PC-9 (cell line): ENCODE measurements at regions not wholly inside any gene's neighbourhood (a gene's known extent, or its start where the extent isn't known, plus 50 kb on each side); places are given as distances from the start of the nearest gene placed in this dataset.

Experiments used
- BruUV-seq: library from RNA; stranded (reverse); fragments of 400-500 nt; replicated peaks from 2 replicates; lab custom pipeline; 2021; lab: Mats Ljungman, UMichigan
- CTCF ChIA-PET: fragments of 300-600 bp; sonication (Branson Sonifier 250); formaldehyde crosslinking; loops from one replicate; lab custom pipeline; 2022; ENCODE audit warnings: antibody characterized with exemption; lab: Charles Lee
- POLR2A ChIA-PET: fragments of 300-600 bp; sonication (Branson Sonifier 250); formaldehyde crosslinking; loops from one replicate; lab custom pipeline; 2022; ENCODE audit warnings: antibody characterized with exemption; ENCODE audit not compliant: unreplicated experiment; lab: Charles Lee
- DNase-seq, 2 experiments: peaks; one replicate each; pipeline versions ENCODE4 v3.0.0 to v3.0.0-alpha.2; 2015 to 2022; ENCODE audit warnings: mixed read lengths in 1 of 2
- H2AFZ ChIP-seq: fragments of 200-600 bp; sonication (generic); 2 replicates; pipeline ENCODE4 v1.8.1; 2017; ENCODE audit warnings: antibody characterized with exemption
- H3F3A ChIP-seq: fragments of 200-600 bp; sonication (generic); 2 replicates; pipeline ENCODE4 v1.8.1; 2017; ENCODE audit warnings: antibody characterized with exemption, mild to moderate bottlenecking, low read depth; ENCODE audit not compliant: insufficient read depth
- H3K27ac ChIP-seq: fragments of 200-600 bp; sonication (generic); 2 replicates; pipeline ENCODE4 v1.6.1; 2016; ENCODE audit warnings: mixed run types
- H3K27me3 ChIP-seq: fragments of 200-600 bp; sonication (generic); 2 replicates; pipeline ENCODE4 v1.6.1; 2016; ENCODE audit warnings: low read depth, mixed run types; ENCODE audit not compliant: insufficient read depth
- H3K36me3 ChIP-seq: fragments of 200-600 bp; sonication (generic); 2 replicates; pipeline ENCODE4 v1.6.1; 2016; ENCODE audit warnings: low read depth, mixed run types
- H3K4me1 ChIP-seq: fragments of 200-600 bp; sonication (generic); replicated peaks from 2 replicates; pipeline ENCODE4 v1.6.1; 2016; ENCODE audit warnings: mixed run types; ENCODE audit not compliant: insufficient read depth
- H3K4me2 ChIP-seq: fragments of 200-600 bp; sonication (generic); 2 replicates; pipeline ENCODE4 v1.6.1; 2017; ENCODE audit warnings: mixed run types
- H3K4me3 ChIP-seq: fragments of 200-600 bp; sonication (generic); 2 replicates; pipeline ENCODE4 v1.6.1; 2016; ENCODE audit warnings: mixed run types
- H3K79me2 ChIP-seq: fragments of 200-600 bp; sonication (generic); 2 replicates; pipeline ENCODE4 v1.6.1; 2017; ENCODE audit warnings: low read depth, mixed run types
- H3K9me2 ChIP-seq: fragments of 200-600 bp; sonication (generic); 2 replicates; pipeline ENCODE4 v1.8.1; 2017; ENCODE audit warnings: mild to moderate bottlenecking; ENCODE audit not compliant: insufficient read depth
- H3K9me3 ChIP-seq: fragments of 200-600 bp; sonication (generic); 2 replicates; pipeline ENCODE4 v1.8.1; 2016; ENCODE audit warnings: low read depth; ENCODE audit not compliant: insufficient read depth
- H4K20me1 ChIP-seq: fragments of 200-600 bp; sonication (generic); 2 replicates; pipeline ENCODE4 v1.8.1; 2017; ENCODE audit not compliant: insufficient read depth
- EZH2 ChIP-seq: fragments of 200-600 bp; sonication (generic); IDR thresholded peaks from 2 replicates; pipeline ENCODE4 v1.8.0; 2017; ENCODE audit warnings: antibody characterized with exemption, low read depth
- intact Hi-C: fragments of 100-400 bp; cut with micrococcal nuclease; formaldehyde crosslinking; loops from one replicate; pipeline ENCODE4 v1.10.0; 2022; ENCODE audit not compliant: unreplicated experiment
- TF ChIP-seq, protein P1 (sequence below): fragments of 200-600 bp; sonication (generic); conservative IDR thresholded peaks from 2 replicates; pipeline ENCODE4 v1.6.1; 2017; ENCODE audit warnings: mixed run types, antibody characterized with exemption, mild to moderate bottlenecking, moderate library complexity

- no peak overlapping the region for H3K27ac ChIP-seq
- H4K20me1 ChIP-seq: no peaks in the 10 kb centered on the region
- no peaks in the 10 kb centered on the region for H3K36me3 ChIP-seq
- CTCF ChIA-PET: no interaction called here
- no peaks in the 10 kb centered on the region for H3K4me1 ChIP-seq
- no peaks in the 10 kb centered on the region for H3K9me3 ChIP-seq
- no peak for TF ChIP-seq EZH2
- TF ChIP-seq, protein P1, sequence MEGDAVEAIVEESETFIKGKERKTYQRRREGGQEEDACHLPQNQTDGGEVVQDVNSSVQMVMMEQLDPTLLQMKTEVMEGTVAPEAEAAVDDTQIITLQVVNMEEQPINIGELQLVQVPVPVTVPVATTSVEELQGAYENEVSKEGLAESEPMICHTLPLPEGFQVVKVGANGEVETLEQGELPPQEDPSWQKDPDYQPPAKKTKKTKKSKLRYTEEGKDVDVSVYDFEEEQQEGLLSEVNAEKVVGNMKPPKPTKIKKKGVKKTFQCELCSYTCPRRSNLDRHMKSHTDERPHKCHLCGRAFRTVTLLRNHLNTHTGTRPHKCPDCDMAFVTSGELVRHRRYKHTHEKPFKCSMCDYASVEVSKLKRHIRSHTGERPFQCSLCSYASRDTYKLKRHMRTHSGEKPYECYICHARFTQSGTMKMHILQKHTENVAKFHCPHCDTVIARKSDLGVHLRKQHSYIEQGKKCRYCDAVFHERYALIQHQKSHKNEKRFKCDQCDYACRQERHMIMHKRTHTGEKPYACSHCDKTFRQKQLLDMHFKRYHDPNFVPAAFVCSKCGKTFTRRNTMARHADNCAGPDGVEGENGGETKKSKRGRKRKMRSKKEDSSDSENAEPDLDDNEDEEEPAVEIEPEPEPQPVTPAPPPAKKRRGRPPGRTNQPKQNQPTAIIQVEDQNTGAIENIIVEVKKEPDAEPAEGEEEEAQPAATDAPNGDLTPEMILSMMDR: peak; percentile 53; the same call in 1 of the 2 replicates
- no peaks in the 10 kb centered on the region for H3K79me2 ChIP-seq
- peak in 1 of 2 experiments; percentile 40 for DNase-seq
- H3K27me3 ChIP-seq: peaks cover 14% of the 10 kb centered on the region
- no peak overlapping the region for H3K4me2 ChIP-seq
- no peaks in the 10 kb centered on the region for H3F3A ChIP-seq
- intact Hi-C loops: loop anchor here (5.0 kb wide), 2 partner anchors 660 to 835 kb away; no protein-coding TSS in a partner anchor
- no peaks in the 10 kb centered on the region for H3K9me2 ChIP-seq
- no peak overlapping the region for H2AFZ ChIP-seq
- POLR2A ChIA-PET: no interaction called here
- BruUV-seq: no TSS peak
- H3K4me3 ChIP-seq: no peak overlapping the region
Observed at GRCh38 chr1:37177230-37177864, 143.0 kb upstream of the GRIK3 start.

- Histone ChIP-seq H3K36me3 (no peaks in the 10 kb centered on the region), H2AFZ (no peak overlapping the region), H3K9me3 (no peaks in the 10 kb centered on the region), H3K4me1 (no peaks in the 10 kb centered on the region), H4K20me1 (no peaks in the 10 kb centered on the region), H3K27me3 (0 out of 2 replicates have a peak, but pooled peaks cover 4% of the 10 kb centered on the region), H3K9me2 (no peaks in the 10 kb centered on the region), H3K79me2 (no peaks in the 10 kb centered on the region), H3F3A (no peaks in the 10 kb centered on the region), H3K27ac (no peak overlapping the region), H3K4me3 (no peak overlapping the region), H3K4me2 (no peak overlapping the region)
- ChIA-PET POLR2A (no interaction called here), CTCF (no interaction called here)
- intact Hi-C loops: no loop called here
- no peak for DNase-seq
- TF ChIP-seq EZH2: no peak
- TF ChIP-seq, protein P1: no peak
- BruUV-seq: no TSS peak
Observed at GRCh38 chr1:37181425-37181824, 147.1 kb upstream of the GRIK3 start.

DNA sequence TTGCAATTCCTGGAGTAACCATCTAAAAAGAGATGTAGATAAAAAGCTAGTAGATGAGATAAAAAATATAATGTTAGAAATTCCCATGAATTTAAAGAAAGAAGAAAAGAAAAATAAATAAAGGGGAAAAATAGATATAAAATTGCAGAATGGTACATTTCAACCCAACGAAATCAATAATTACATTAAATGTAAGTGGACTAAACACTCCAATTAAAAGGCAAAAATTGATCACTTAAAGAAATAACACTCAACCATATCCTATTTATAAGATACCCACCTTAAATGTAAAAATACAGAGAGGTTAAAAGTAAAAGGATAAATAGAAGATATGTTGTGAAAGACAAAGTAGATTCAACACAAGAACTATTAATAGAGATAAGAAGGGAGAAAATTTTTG lies 150.5 kb upstream of the GRIK3 start:
- no TSS peak for BruUV-seq
- H2AFZ ChIP-seq: no peak overlapping the region
- no peaks in the 10 kb centered on the region for H4K20me1 ChIP-seq
- no peaks in the 10 kb centered on the region for H3K4me1 ChIP-seq
- no peaks in the 10 kb centered on the region for H3K9me3 ChIP-seq
- intact Hi-C loops: no loop called here
- H3K27me3 ChIP-seq: 0 out of 2 replicates have a peak, but pooled peaks cover 3% of the 10 kb centered on the region
- no peaks in the 10 kb centered on the region for H3F3A ChIP-seq
- H3K4me2 ChIP-seq: no peak overlapping the region
- no peak overlapping the region for H3K27ac ChIP-seq
- POLR2A ChIA-PET: no interaction called here
- no peaks in the 10 kb centered on the region for H3K9me2 ChIP-seq
- H3K36me3 ChIP-seq: no peaks in the 10 kb centered on the region
- no peaks in the 10 kb centered on the region for H3K79me2 ChIP-seq
- TF ChIP-seq, protein P1: no peak
- TF ChIP-seq EZH2: no peak
- CTCF ChIA-PET: no interaction called here
- H3K4me3 ChIP-seq: no peak overlapping the region
- DNase-seq: no peak
